ENCODE measurements at regions not wholly inside any gene's neighbourhood (a gene's known extent, or its start where the extent isn't known, plus 50 kb on each side); places are given as distances from the start of the nearest gene placed in this dataset.
A peak's percentile ranks its signal among the peaks of the same experiment; 100 is the strongest.

DNA sequence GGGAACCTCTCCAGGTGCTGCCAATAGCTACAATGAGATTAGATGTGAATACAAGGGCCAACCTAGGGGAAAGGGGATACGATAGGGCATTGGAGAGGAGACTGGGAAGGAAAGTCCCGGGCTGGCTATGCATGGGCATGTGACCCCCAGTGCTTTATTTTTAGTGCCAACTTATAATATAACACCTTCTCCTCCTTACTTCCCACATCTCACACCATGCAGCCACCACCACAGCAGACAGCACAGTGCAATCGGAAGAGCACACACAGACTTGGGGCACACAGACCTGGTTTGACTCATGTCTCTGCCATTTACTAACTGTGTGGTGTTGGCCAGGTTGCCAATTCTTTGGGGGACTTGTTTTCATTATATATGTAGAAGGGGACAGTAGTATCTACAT, 85.4 kb downstream of the TOMM20 start:
- Mint-ChIP-seq H3K27ac (no peak overlapping the region), H3K4me1 (peaks cover 38% of the 10 kb centered on the region), H3K27me3 (no peaks in the 10 kb centered on the region), H3K4me3 (no peak overlapping the region), H3K9me3 (peaks cover 13 to 14% of the 10 kb centered on the region in 2 donors)
- DNase-seq = no peak
- no peak for ATAC-seq

DNA sequence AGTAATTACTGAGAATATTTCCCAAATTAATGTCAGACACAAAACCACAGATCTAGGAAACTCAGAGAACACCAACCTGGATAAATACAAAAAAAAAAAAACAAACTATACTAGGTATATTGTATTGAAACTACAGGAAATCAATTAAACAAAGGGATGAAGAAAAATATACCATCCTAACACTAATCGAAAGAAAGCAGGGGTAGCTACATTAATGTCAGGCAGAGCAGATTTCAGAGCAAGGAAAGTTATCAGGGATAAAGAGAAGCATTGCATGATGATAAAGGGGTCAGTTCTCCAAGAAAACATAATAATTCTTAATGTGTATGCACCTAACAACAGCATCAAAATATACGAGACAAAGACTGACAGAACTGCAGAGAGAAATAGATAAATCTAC, 89.9 kb downstream of the TOMM20 start:
- Mint-ChIP-seq H3K27ac (no peak overlapping the region), H3K4me1 (peaks cover 13% of the 10 kb centered on the region), H3K4me3 (no peak overlapping the region), H3K27me3 (no peaks in the 10 kb centered on the region), H3K9me3 (peaks cover 19 to 20% of the 10 kb centered on the region in 2 donors)
- no peak for ATAC-seq
- no peak for DNase-seq

- H3K4me1 Mint-ChIP-seq = peaks cover 18% of the 10 kb centered on the region
- DNase-seq (no peak), ATAC-seq (no peak)
- H3K4me3 Mint-ChIP-seq = no peak overlapping the region
- peaks cover 19 to 20% of the 10 kb centered on the region in 2 donors for H3K9me3 Mint-ChIP-seq
- H3K27me3 Mint-ChIP-seq = no peaks in the 10 kb centered on the region
- H3K27ac Mint-ChIP-seq = no peak overlapping the region
Measured at GRCh38 chr1:235035928-235036327, 92.7 kb downstream of the TOMM20 start.

DNA sequence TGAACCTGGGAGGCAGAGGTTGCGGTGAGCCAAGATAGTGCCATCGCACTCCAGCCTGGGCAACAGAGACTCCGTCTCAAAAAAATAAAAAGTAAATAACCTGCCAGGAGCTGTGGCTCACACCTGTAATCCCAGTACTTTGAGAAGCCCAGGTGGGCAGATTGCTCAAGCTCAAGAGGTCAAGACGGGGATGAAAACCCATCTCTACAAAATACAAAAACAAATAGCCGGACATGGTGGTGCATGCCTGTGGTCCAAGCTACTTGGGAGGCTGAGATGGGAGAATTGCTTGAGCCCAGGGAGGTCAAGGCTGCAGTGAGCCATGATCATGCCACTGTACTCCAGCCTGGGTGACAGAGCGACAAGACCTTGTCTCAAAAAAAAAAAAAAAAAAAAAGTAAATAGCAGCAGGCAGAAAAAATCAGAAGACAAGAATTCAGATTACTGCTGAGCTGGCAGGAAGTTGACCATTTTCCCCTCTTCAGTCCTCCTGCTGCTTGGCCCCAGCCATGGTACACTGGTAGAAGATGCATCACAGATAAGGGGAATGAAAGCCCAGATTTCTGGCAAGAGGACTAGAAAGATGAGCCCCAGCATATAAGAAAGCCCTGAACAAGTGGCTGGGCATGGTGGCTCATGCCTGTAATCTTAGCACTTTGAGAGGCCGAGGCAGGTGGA, 97.6 kb downstream of the TOMM20 start:
- Mint-ChIP-seq H3K9me3 (peaks cover 2 to 20% of the 10 kb centered on the region in 2 donors), H3K27me3 (no peaks in the 10 kb centered on the region), H3K4me1 (peaks cover 27% of the 10 kb centered on the region), H3K27ac (no peak overlapping the region), H3K4me3 (no peak overlapping the region)
- DNase-seq = no peak
- ATAC-seq = no peak

DNA sequence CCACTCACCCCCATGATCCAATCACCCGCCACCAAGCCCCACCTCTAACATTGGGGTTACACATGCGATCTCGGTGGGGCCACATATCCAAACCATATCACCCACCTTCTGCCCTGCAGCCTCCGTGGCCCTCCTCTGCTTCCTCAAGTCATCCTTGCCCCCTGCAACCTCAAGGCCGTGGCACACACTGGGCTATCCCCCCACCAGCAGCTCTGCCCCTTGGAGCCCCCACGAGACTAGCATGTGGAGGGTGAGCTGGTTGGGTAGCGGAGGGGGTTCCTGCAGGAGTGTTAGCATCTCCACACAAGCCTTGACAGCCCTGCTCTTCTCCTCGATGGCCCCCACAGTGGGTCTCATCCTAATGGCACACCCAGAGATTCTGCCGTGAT, 100.8 kb downstream of the TOMM20 start:
- Mint-ChIP-seq H3K9me3 (peaks cover 3 to 20% of the 10 kb centered on the region in 2 donors), H3K4me1 (peaks cover 32% of the 10 kb centered on the region), H3K27me3 (no peaks in the 10 kb centered on the region), H3K27ac (peak overlapping the region in 1 of 2 donors; percentile 88), H3K4me3 (no peak overlapping the region)
- no peak for ATAC-seq
- no peak for DNase-seq

DNA sequence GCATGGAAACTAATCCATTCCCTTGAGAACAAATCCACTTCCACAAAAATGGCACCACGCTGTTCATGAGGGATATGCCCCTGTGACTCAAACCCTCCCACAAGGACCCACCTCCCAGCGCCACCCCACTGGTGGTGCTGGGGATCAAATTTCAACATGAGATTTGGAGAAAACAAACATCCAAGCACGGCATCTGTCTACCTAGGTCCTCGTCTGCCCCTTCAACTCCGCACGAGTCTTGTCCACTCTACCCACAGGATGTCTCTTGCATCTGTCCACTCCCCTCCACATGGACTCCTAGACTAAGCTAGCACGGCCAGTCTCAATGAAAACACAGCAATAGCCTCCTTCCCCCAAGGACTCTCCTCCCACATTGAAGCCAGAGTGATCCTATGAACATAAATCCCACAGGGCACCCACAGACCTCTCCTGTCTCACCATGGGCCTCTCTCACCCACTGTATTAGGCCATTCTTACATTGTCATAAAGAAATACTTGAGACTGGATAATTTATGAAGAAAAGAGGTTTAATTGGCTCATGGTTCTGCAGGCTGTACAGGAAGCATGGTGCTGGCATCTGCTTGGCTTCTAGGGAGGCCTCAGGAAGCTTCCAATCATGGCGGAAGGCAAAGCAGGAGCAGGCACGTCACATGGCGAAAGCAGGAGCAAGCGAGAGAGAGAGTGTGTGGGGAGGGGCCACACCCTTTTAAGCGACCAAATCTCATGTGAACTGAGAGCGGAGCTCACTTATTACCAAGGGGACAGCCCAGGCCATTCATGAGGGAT, 101.4 kb downstream of the TOMM20 start:
- no peak overlapping the region for H3K4me3 Mint-ChIP-seq
- H3K9me3 Mint-ChIP-seq = peaks cover 3 to 20% of the 10 kb centered on the region in 2 donors
- peaks cover 5% of the 10 kb centered on the region for H3K27me3 Mint-ChIP-seq
- DNase-seq = no peak
- H3K4me1 Mint-ChIP-seq = peaks cover 38% of the 10 kb centered on the region
- no peak for ATAC-seq
- H3K27ac Mint-ChIP-seq = no peak overlapping the region

DNA sequence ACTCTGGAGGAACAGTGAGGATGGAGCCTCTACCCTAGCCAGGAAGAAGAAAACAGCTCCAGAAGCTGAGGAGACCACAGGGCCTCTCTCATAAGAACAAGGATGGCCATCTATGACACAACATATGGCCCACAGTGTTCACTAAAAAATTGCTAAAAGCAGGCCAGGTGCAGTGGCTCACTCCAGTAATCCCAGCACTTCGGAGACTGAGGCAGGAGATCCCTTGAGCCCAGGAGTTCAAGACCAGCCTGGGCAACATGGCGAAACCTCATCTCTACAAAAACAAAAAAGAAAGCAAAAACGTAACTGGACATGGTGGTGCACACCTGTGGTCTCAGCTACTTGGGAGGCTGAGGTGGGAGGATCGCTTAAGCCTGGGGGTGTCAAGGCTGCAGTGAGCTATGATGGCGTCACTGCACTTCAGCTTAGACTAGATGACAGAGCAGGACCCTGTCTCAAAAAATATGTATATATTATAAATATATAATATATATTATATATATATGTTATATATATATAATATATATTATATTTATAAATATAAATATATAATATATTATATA, 103.1 kb downstream of the TOMM20 start:
- H3K27ac Mint-ChIP-seq = no peak overlapping the region
- peak; percentile 52 for ATAC-seq
- no peak for DNase-seq
- peaks cover 37% of the 10 kb centered on the region for H3K4me1 Mint-ChIP-seq
- H3K9me3 Mint-ChIP-seq = peaks cover 3 to 20% of the 10 kb centered on the region in 2 donors
- peaks cover 7% of the 10 kb centered on the region for H3K27me3 Mint-ChIP-seq
- H3K4me3 Mint-ChIP-seq = no peak overlapping the region

DNA sequence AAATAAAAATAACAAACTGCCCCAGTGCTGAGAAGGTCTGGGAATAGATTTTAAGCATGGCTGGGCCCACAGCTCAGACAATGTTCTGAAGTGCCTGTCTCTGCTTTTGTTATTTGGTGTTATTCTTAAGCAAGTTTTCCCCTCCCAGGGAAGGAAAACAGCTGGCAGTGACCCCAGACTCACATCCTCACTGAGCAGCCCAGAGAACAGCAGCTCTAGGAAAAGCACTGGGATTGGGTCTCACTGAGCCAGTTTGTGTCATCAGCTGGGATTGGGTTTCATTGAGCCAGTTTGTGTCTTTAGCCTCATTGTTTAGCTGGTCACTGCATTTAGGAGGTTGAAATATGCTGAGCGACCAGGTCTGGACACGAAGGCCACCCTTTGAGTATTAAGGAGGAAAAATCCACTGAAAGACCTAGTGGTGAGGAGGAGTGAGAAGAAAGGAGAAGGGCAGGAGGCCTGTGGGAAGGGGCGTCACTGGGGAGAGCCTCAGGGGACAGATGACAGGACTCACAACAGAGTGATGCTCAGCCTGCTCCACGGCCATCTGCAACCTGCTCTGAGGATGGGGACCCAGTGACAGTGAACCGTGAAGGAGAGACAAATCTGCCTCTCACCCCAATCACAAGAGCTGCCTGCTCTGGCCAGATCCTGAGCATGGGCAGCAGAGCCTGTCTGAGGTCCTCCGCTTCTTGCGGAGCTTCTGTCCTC, 103.8 kb downstream of the TOMM20 start:
- H3K4me3 Mint-ChIP-seq = no peak overlapping the region
- no peak for DNase-seq
- peaks cover 7% of the 10 kb centered on the region for H3K27me3 Mint-ChIP-seq
- H3K4me1 Mint-ChIP-seq = peaks cover 32% of the 10 kb centered on the region
- H3K27ac Mint-ChIP-seq = no peak overlapping the region
- peaks cover 3 to 20% of the 10 kb centered on the region in 2 donors for H3K9me3 Mint-ChIP-seq
- ATAC-seq = peak; percentile 30

- ATAC-seq = peak; percentile 26
- Mint-ChIP-seq H3K9me3 (peaks cover 8 to 26% of the 10 kb centered on the region in 2 donors), H3K4me1 (peaks cover 42% of the 10 kb centered on the region), H3K27ac (peak overlapping the region in 1 of 2 donors; percentile 38), H3K4me3 (peak overlapping the region in 1 of 2 donors; percentile 48), H3K27me3 (peaks cover 7% of the 10 kb centered on the region)
- DNase-seq = no peak
Measured at GRCh38 chr1:235023711-235024439, 104.8 kb downstream of the TOMM20 start.

DNA sequence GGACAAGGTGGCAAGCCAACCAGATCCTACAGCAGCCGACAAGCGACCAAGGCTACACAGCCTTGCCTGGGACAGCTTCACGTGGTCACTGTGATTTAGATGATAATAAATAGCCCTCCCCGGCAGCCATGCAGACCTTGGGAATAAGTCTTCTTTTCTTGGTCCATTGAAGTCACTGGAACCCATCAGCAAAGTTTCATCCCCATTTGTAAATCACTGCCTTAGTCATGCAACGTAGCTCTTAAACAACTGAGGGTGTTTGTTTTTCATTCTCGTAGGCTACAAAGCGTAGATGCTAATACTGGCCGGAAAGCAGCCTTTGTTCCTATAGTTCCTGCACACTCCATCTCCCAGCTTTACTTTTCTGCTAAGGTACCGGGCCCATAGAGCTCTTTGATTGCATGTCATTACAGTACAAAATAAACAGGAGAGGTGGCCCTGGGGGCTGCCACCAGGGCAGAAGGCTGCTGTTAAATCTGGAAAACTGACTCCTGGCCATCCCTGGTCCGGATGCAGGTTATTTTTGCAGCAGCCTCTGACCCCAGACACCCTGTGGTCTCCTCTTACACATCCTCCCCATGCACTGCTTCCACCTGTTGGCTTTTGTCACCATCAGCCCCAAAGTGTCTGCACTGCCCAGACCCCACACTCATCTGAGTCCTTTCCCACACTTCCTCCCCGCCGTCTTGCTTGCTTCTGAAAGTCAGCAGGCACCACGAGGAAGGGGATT, 105.5 kb downstream of the TOMM20 start:
- Mint-ChIP-seq H3K9me3 (peaks cover 15 to 28% of the 10 kb centered on the region in 2 donors), H3K4me1 (peaks cover 49% of the 10 kb centered on the region), H3K27ac (peak overlapping the region in 1 of 2 donors; percentile 38), H3K27me3 (peaks cover 7% of the 10 kb centered on the region), H3K4me3 (peak overlapping the region; percentile 10 to 48)
- ATAC-seq (peak; percentile 75), DNase-seq (peak in 1 of 2 donors; percentile 46)

GRCh38 chr1:235022341-235022980, 106.2 kb downstream of the TOMM20 start:
- no peak overlapping the region for H3K4me3 Mint-ChIP-seq
- no peak overlapping the region for H3K27ac Mint-ChIP-seq
- peaks cover 56% of the 10 kb centered on the region for H3K4me1 Mint-ChIP-seq
- H3K27me3 Mint-ChIP-seq = peaks cover 7% of the 10 kb centered on the region
- peaks cover 20 to 22% of the 10 kb centered on the region in 2 donors for H3K9me3 Mint-ChIP-seq
- no peak for DNase-seq
- no peak for ATAC-seq

DNA sequence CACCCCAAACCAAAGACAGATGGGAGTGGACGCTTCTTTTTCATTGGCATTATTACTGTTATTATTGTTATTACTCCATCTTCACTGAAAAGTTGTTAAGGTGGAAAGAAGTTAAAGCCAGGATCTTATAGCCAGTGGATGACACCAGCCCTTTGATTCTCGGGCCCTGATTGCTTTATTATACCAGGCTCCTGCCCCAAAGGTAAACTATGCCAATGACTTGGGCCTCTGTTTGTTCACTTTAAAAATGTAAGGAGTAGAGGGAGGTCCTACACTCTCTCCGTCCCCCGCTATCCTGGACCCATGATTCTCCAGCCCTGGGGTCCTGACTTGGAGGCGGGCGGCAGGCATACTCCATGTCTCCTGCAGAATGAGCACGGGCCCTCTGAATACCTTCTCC, 106.8 kb downstream of the TOMM20 start:
- ATAC-seq (no peak), DNase-seq (no peak)
- H3K27ac Mint-ChIP-seq = no peak overlapping the region
- H3K4me3 Mint-ChIP-seq = no peak overlapping the region
- peaks cover 62% of the 10 kb centered on the region for H3K4me1 Mint-ChIP-seq
- H3K9me3 Mint-ChIP-seq = peaks cover 15 to 20% of the 10 kb centered on the region in 2 donors
- H3K27me3 Mint-ChIP-seq = peaks cover 7% of the 10 kb centered on the region

- DNase-seq (no peak), ATAC-seq (no peak)
- Mint-ChIP-seq H3K4me3 (no peak overlapping the region), H3K4me1 (peaks cover 67% of the 10 kb centered on the region), H3K27me3 (peaks cover 7% of the 10 kb centered on the region), H3K9me3 (peaks cover 14 to 20% of the 10 kb centered on the region in 2 donors), H3K27ac (no peak overlapping the region)
Measured at GRCh38 chr1:235021321-235021720, 107.3 kb downstream of the TOMM20 start.

- peaks cover 14 to 17% of the 10 kb centered on the region in 2 donors for H3K9me3 Mint-ChIP-seq
Measured at GRCh38 chr1:235019961-235020360, 108.7 kb downstream of the TOMM20 start.

More at GRCh38 chr1:235019961-235020360, 108.7 kb downstream of the TOMM20 start:
- Mint-ChIP-seq H3K4me1 (peaks cover 81% of the 10 kb centered on the region), H3K27me3 (peaks cover 7% of the 10 kb centered on the region), H3K27ac (no peak overlapping the region), H3K4me3 (no peak overlapping the region)
- no peak for ATAC-seq
- DNase-seq = no peak

Data from stimulated activated naive CD8-positive, alpha-beta T cell treated with anti-CD3 and anti-CD28 coated beads, Interleukin-15, amount 100 ng/mL, for 72 hours (primary cell).